GM18502 (cell line): ENCODE measurements at regions not wholly inside any gene's neighbourhood (a gene's known extent, or its start where the extent isn't known, plus 50 kb on each side); places are given as distances from the start of the nearest gene placed in this dataset.

Experiments
- ATAC-seq: cut with Tn5 transposase; IDR thresholded peaks from one replicate; pipeline ENCODE4 v1.9.1; 2021; ENCODE audit warnings: mild to moderate bottlenecking; ENCODE audit not compliant: unreplicated experiment, poor library complexity

DNA sequence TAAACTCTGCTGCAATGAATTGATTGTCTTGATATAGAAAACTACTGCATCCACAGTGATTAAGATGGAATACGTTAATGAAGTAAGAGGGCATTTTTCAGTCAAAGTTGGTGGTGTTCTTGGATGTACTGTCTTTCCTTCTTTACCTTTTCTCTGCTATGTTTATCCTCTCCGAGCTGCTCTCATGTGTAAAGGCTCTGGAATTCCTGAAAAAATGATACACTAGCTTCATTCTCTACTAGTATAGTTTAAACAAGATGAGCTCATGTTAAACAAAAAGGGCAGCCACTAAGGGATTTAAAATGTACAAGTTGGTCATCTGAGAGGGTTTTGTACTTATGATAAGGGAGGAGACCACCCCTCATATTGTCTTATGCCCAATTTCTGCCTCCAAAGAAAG is 504.6 kb upstream of the NECTIN3 start:
- ATAC-seq, result no peak

DNA sequence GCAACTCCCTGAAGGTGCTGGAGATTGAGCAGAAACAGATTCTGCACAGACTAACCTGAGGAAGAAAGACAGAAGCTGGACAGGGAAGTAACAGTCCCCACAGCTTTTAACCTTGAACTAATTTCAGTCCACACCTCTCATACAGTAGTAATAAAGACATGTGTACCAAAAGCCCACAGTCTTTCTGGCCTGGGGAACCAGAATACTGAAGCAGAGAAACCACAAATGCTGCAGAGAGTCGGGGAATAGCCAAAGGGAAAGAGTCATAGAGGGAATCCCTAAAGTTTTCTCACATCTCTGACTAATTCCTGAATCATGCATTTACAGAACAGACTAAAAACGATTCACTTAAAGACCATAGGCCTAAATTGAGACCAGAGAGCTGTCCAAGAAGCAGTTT is 503.4 kb upstream of the NECTIN3 start:
- ATAC-seq, result peak; percentile 83

DNA sequence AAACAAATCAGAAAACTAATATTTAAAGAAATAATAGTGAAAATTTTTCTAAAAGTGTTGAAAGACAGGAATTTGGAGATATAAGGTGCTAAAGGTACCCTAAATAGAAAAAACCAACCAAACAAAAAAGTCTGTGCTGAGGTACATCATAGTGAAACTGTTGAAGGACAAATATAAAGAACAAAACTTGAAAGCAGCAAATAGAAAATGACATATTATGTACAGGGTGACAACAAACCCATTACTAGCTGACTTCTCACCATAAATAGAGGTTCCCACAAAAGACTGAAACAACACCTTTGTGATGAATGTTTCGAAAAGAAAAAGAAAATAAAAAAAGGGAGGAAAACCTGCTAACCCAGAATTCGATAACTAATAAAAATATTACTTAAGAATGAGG is 502.5 kb upstream of the NECTIN3 start:
- ATAC-seq, result peak; percentile 70

DNA sequence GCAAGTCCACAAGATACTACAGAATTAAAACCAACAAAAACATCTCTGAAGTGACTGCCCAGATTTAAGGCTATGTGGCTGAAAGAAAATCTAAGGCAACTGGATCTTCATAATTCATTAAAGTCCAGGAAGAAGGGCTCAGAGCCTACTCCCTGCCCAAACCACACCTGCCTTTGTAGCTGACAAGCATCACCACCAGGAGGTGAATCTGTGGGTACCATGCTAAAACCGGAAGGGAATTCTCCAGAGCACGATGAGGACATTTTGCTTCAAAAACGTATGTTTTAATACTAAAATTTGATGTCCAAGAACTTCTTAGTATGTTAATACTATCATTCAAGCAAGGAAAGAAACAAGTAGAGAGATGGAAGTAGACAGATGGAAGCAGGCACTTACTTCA is 495.9 kb upstream of the NECTIN3 start:
- ATAC-seq, result no peak

DNA sequence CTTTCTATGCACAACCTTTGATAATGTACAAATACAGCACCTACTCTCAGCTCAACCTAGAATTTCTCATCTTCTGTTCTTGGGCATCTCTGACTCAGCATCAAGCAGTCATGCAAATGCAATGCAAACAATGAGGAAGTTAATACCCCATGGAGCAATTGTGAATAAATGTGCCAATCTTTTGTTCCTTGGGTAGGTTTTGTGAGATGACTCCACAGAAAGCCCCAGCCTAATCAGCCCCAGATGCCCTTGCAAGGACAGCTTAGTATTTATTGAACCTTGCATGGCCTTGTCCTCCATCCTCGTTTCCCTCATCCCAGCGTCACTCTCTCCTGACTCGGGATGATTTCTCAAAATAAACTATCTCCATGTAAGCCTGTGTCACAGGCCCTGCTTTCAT is 494.7 kb upstream of the NECTIN3 start:
- ATAC-seq, result no peak

- no peak for ATAC-seq
Observed at GRCh38 chr3:110577854-110578253, 493.8 kb upstream of the NECTIN3 start.

- no peak for ATAC-seq
Observed at GRCh38 chr3:110579840-110580550, 491.6 kb upstream of the NECTIN3 start.

GRCh38 chr3:110583373-110583935 is 488.2 kb upstream of the NECTIN3 start:
- no peak for ATAC-seq

- ATAC-seq, result no peak
Observed at GRCh38 chr3:110588906-110589305, 482.7 kb upstream of the NECTIN3 start.

DNA sequence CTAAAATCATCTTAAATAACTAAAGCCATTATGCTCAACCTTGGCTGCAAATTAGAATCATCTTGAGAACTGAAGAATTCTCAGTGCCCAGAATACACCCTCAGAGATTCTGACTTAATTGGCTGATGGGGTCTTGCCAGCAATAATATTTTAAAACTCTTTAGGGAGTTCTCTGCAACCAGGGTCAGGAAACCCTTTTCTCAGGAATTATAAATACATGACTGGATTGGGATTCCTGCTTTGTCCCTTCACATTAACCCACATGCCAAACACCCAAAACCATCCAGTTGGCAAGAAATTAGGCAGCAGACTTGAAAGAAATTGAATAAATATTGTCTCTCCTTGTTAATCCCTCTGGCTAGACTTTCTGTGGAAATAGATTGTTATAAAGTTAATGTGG is 482.3 kb upstream of the NECTIN3 start:
- ATAC-seq, result no peak

DNA sequence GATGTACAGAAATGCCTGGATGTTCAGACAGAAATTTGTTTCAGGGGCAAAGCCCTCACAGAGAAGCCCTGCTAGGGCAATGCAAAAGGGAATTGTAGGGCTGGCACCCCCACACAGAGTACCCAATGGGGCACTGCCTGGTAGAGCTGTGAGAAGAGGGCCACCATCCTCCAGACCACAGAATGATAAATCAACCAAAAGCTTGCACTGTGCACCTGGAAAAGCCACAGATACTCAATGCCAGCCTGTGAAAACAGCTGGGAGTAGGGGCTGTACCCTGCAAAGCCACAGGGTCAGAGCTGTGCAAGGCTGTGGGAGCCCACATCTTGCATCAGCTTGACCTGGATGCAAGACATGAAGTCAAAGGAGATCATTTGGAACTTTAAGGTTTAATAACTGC is 477.9 kb upstream of the NECTIN3 start:
- ATAC-seq, result no peak

GRCh38 chr3:110598847-110599490 is 472.6 kb upstream of the NECTIN3 start:
- ATAC-seq, result no peak

DNA sequence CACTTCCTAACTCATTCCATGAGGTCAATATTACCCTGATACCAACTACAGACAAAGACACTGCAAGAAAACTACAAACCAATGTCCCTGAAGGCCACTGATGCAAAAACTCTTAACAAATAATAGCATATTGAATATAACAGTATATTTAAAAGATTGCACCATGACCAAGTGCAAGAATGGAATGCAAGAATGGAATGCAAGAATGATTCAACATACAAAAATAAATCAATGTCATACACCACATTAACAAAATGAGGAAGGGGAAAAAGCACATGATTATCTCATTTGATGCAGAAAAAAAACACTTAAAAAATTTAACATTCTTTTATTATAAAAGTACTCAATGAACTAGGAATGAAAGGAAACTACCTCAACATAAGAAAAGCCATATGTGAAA is 463.1 kb upstream of the NECTIN3 start:
- no peak for ATAC-seq

GRCh38 chr3:110612045-110612444 is 459.6 kb upstream of the NECTIN3 start:
- no peak for ATAC-seq

DNA sequence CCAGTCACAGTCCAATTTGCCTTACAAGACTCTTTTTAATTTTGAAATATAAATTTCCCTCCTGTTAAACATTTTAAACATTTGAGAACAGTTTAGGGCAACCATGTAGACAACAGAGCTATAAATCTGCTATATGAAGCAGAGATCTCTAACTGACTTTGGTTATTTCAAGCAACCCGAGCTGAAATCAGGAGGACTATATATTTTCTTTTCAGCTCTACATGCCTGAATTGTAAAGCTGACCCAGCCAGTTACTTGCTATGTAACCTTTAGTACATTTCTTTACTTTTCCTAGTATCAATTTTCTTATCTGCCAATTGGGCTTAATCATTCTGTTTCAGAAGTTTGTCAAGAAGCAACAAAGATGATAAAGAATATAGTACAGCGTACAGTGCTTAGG is 457.4 kb upstream of the NECTIN3 start:
- no peak for ATAC-seq

DNA sequence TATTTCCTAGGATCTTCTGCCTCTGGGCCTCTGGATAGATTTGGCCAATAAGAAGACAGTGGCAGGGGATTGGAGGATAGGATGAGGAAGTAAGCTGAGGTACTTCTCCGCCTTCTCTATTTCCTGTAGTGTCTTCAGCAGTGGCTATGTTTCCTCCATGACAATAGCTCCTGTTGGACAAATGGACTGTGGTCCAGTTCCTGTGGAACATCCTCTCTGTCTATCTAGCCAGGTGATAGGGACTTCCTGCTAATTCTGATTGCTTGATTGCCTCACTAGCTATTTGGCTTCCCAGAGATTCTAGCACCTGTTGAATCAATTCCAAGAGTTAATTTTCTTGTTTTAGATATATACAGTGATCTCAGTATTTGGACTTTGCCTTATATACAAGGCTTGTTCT is 456.2 kb upstream of the NECTIN3 start:
- no peak for ATAC-seq

DNA sequence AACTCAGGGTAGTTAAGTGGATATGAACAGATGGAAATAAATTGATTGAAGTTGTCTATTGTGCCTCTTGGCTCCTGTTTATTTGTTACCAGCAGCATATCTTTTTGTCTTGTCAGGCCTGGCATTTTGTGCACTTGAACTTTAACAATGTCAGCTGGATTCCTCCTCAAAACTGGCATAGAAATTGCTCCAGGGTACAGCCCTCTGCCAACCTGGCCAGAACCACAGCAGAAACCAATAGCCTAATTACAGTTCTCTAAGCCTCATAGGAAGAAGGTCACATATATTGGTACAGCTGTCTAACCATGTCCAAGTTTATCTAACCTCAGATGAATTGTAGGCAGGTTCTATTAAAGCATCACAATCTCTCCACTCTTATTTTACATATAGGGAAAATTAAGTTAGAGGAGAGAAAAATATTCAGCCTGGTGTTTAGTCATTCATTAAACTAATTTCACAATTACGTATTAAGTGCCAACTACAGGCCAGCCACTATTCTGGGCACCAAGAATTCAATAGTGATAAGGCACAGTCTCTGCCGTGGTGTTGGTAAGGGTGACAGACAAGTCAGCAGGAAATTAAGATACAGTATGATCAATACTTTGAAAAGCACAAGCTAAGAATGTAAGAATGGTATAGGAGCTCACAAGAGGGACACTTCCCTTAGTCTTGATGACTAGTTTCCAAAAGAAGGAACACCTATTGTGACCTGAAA is 452.9 kb upstream of the NECTIN3 start:
- no peak for ATAC-seq

GRCh38 chr3:110620118-110620517 is 451.5 kb upstream of the NECTIN3 start:
- ATAC-seq, result no peak

DNA sequence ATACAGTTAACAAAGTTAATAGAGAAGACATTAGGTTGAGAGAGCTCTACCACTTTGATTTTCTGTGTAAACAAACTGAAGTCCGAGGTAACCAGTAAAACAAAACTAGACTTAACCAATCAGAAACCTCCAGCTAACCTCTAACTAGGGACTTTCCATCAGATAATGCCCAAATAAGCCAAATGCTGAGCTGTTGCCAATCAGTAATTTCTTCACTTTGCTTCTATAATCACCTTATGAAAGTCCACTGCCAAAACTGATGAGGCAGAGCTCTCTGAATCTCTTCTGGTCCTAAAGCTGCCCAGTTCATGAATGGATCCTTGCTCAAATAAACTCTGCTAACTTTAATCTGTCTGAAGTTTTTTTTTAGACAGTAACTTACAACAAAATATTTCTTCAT is 448.0 kb upstream of the NECTIN3 start:
- peak; percentile 55 for ATAC-seq

GRCh38 chr3:110624576-110624975 is 447.0 kb upstream of the NECTIN3 start:
- no peak for ATAC-seq

GRCh38 chr3:110625201-110625747 is 446.3 kb upstream of the NECTIN3 start:
- ATAC-seq, result no peak
